ENCODE measurements at regions not wholly inside any gene's neighbourhood (a gene's known extent, or its start where the extent isn't known, plus 50 kb on each side); places are given as distances from the start of the nearest gene placed in this dataset.
A peak's percentile ranks its signal among the peaks of the same experiment; 100 is the strongest.

DNA sequence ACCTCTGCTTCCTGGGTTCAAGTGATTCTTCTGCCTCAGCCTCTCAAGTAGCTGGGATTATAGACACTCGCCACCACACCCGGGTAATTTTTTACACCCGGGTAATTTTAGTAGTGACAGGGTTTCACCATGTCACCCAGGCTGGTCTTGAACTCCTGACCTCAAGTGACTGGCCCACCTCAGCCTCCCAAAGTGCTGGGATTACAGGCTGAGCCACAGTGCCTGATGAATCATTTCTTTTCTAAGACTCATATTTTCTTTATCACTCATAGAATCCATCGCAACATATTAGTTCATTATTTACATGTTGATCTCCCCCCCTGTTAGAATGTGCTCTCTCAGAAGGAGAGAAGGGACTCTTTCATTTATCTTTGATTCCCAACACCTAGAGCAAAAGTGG is 109.5 kb upstream of the PTPRG start:
- Histone ChIP-seq H3K9me3 (replicated peaks; ENCODE audit: control insufficient read depth, insufficient read depth, low read length) (no peaks in the 10 kb centered on the region), H3K4me3 (no peak overlapping the region), H3K4me1 (ENCODE audit: control insufficient read depth, insufficient read depth, low read length) (no peaks in the 10 kb centered on the region), H3K79me2 (ENCODE audit: control insufficient read depth, insufficient read depth, low read length) (no peaks in the 10 kb centered on the region), H3K27ac (ENCODE audit: control insufficient read depth, insufficient read depth) (no peak overlapping the region), H4K20me1 (ENCODE audit: control insufficient read depth, insufficient read depth) (no peaks in the 10 kb centered on the region), H3K4me2 (ENCODE audit: control insufficient read depth, insufficient read depth) (no peak overlapping the region), H3K36me3 (ENCODE audit: control insufficient read depth in 2 of 2, insufficient read depth in 2 of 2, low read length in 1 of 2) (no peaks in the 10 kb centered on the region), H3K27me3 (replicated peaks in 1 of 2; ENCODE audit: control insufficient read depth in 2 of 2, insufficient read depth in 2 of 2, low read length in 1 of 2) (no peaks in the 10 kb centered on the region), H3K9ac (ENCODE audit: control insufficient read depth, insufficient read depth, low read length) (no peak overlapping the region), H2AFZ (ENCODE audit: control insufficient read depth, low read depth, low read length) (no peak overlapping the region)
- FAIRE-seq = no peak
- ChIA-PET SMC1A (ENCODE audit: uncharacterized antibody, unreplicated experiment) (interaction anchor here (1.2 to 2.8 kb wide), 3 partner anchors 20 to 78 kb away, joined by 4 to 13 read pairs (median 4); no protein-coding TSS in a partner anchor), POLR2A (no interaction called here), RAD21 (ENCODE audit: unreplicated experiment) (interaction anchor here (0.6 kb wide), 1 partner anchor 79 kb away, joined by 3 read pairs; no protein-coding TSS in a partner anchor), CTCF (no interaction called here)
- DNase-seq (ENCODE audit: low read depth, low spot score) = no peak
- no TSS peak for BruUV-seq (replicated peaks)
- in situ Hi-C loops (cut with MboI) = no loop called here
- TF ChIP-seq SRF (IDR thresholded peaks at IDR 0.05; ENCODE audit: low read depth in 2 of 2, low read length in 2 of 2) (no peak), NR2F1 (conservative IDR thresholded peaks at IDR 0.05) (peak; percentile 50; the same call in 1 of the 2 replicates)
- TF ChIP-seq, protein P1, sequence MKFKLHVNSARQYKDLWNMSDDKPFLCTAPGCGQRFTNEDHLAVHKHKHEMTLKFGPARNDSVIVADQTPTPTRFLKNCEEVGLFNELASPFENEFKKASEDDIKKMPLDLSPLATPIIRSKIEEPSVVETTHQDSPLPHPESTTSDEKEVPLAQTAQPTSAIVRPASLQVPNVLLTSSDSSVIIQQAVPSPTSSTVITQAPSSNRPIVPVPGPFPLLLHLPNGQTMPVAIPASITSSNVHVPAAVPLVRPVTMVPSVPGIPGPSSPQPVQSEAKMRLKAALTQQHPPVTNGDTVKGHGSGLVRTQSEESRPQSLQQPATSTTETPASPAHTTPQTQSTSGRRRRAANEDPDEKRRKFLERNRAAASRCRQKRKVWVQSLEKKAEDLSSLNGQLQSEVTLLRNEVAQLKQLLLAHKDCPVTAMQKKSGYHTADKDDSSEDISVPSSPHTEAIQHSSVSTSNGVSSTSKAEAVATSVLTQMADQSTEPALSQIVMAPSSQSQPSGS (IDR thresholded peaks at IDR 0.05; ENCODE audit: low read length) = no peak
- intact Hi-C loops (cut with micrococcal nuclease; ENCODE audit: unreplicated experiment) = no loop called here
- WGBS (ENCODE audit: insufficient coverage, insufficient replicate concordance, low lambda C conversion rate, missing lambda C conversion rate) = 12% methylated on average over 4 of the region's 4 CpGs
- ATAC-seq = peak; percentile 53

DNA sequence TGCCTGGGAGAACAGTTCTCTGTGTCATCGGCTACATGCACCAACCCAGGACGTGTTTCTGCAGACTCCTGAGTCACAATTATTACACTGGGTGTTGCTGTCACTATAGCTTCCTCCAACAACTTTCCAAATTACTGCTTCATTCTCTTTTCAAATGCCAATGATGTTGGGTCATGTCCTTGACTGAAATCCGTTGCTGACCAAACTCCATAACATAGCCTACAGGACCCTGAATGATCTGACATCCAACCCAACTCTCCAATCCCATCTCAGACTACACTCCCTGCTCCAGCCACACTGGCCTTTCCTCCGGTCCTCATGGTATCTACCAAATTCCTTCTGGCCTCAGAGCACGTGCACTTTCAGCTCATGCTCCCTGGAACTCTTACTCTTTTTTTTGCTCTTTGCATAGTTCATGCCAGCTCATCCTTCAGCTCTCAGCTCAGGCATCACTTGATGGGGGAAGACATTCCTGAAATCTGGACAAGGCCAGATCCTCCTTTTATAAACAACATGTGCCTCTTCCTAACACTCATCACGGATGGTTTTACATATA is 108.8 kb upstream of the PTPRG start:
- DNase-seq (ENCODE audit: low read depth, low spot score) (no peak), FAIRE-seq (no peak), ATAC-seq (no peak)
- H2AFZ ChIP-seq (ENCODE audit: control insufficient read depth, low read depth, low read length) = no peak overlapping the region
- H3K9ac ChIP-seq (ENCODE audit: control insufficient read depth, insufficient read depth, low read length) = no peak overlapping the region
- H3K27ac ChIP-seq (ENCODE audit: control insufficient read depth, insufficient read depth) = no peak overlapping the region
- in situ Hi-C loops (cut with MboI) (no loop called here), intact Hi-C loops (cut with micrococcal nuclease; ENCODE audit: unreplicated experiment) (no loop called here)
- H3K27me3 ChIP-seq (replicated peaks in 1 of 2; ENCODE audit: control insufficient read depth in 2 of 2, insufficient read depth in 2 of 2, low read length in 1 of 2) = no peaks in the 10 kb centered on the region
- H3K9me3 ChIP-seq (replicated peaks; ENCODE audit: control insufficient read depth, insufficient read depth, low read length) = no peaks in the 10 kb centered on the region
- no peaks in the 10 kb centered on the region for H3K4me1 ChIP-seq (ENCODE audit: control insufficient read depth, insufficient read depth, low read length)
- no TSS peak for BruUV-seq (replicated peaks)
- TF ChIP-seq BRCA1 (IDR thresholded peaks at IDR 0.05; ENCODE audit: low read depth, low read length) (no peak), RUNX3 (IDR thresholded peaks at IDR 0.05; ENCODE audit: low read length) (no peak)
- TF ChIP-seq, protein P2, sequence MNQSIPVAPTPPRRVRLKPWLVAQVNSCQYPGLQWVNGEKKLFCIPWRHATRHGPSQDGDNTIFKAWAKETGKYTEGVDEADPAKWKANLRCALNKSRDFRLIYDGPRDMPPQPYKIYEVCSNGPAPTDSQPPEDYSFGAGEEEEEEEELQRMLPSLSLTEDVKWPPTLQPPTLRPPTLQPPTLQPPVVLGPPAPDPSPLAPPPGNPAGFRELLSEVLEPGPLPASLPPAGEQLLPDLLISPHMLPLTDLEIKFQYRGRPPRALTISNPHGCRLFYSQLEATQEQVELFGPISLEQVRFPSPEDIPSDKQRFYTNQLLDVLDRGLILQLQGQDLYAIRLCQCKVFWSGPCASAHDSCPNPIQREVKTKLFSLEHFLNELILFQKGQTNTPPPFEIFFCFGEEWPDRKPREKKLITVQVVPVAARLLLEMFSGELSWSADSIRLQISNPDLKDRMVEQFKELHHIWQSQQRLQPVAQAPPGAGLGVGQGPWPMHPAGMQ (IDR thresholded peaks at IDR 0.05; ENCODE audit: borderline replicate concordance) = no peak
- ChIA-PET RAD21 (ENCODE audit: unreplicated experiment) (interaction anchor here (1.1 kb wide), 1 partner anchor 112 kb away, joined by 3 read pairs; no protein-coding TSS in a partner anchor), POLR2A (interaction anchor here (0.6 kb wide), 1 partner anchor 1081 kb away, joined by 3 read pairs; no protein-coding TSS in a partner anchor), SMC1A (ENCODE audit: uncharacterized antibody, unreplicated experiment) (interaction anchor here (1.1 to 2.8 kb wide), 5 partner anchors 8 to 77 kb away, joined by 3 to 13 read pairs (median 4); no protein-coding TSS in a partner anchor), CTCF (no interaction called here)
- 6% methylated on average over 6 of the region's 6 CpGs for WGBS (ENCODE audit: insufficient coverage, insufficient replicate concordance, low lambda C conversion rate, missing lambda C conversion rate)
- H4K20me1 ChIP-seq (ENCODE audit: control insufficient read depth, insufficient read depth) = no peaks in the 10 kb centered on the region
- H3K36me3 ChIP-seq (ENCODE audit: control insufficient read depth in 2 of 2, insufficient read depth in 2 of 2, low read length in 1 of 2) = no peaks in the 10 kb centered on the region
- H3K4me2 ChIP-seq (ENCODE audit: control insufficient read depth, insufficient read depth) = no peak overlapping the region
- no peak overlapping the region for H3K4me3 ChIP-seq
- H3K79me2 ChIP-seq (ENCODE audit: control insufficient read depth, insufficient read depth, low read length) = no peaks in the 10 kb centered on the region
